ENCODE measurements at regions not wholly inside any gene's neighbourhood (a gene's known extent, or its start where the extent isn't known, plus 50 kb on each side); places are given as distances from the start of the nearest gene placed in this dataset.

GRCh38 chrX:138890491-138890890 is 179.0 kb upstream of the FGF13 start:
- Mint-ChIP-seq H3K36me3 (no peaks in the 10 kb centered on the region), H3K27me3 (ENCODE audit: low read depth) (no peaks in the 10 kb centered on the region), H3K27ac (no peak overlapping the region), H3K4me3 (no peak overlapping the region), H3K4me1 (0 out of 2 replicates have a peak, but pooled peaks cover 4% of the 10 kb centered on the region), H3K9me3 (no peaks in the 10 kb centered on the region)
- ATAC-seq (no peak), DNase-seq (ENCODE audit: low spot score) (no peak)
- ChIA-PET POLR2A (no interaction called here), CTCF (interaction anchor here (0.7 kb wide), 1 partner anchor 112 kb away, joined by 3 read pairs; no protein-coding TSS in a partner anchor)
- no peak for TF ChIP-seq ZNF671 (CRISPR knock-in tag; IDR thresholded peaks at IDR 0.05)
- TF ChIP-seq AR (CRISPR knock-in tag; IDR thresholded peaks at IDR 0.05): no peak
- no peak for TF ChIP-seq E2F4 (CRISPR knock-in tag; IDR thresholded peaks at IDR 0.05; ENCODE audit: borderline replicate concordance, low read depth)
- TF ChIP-seq IRF2 (CRISPR knock-in tag; IDR thresholded peaks at IDR 0.05; ENCODE audit: borderline replicate concordance, low read depth): no peak

DNA sequence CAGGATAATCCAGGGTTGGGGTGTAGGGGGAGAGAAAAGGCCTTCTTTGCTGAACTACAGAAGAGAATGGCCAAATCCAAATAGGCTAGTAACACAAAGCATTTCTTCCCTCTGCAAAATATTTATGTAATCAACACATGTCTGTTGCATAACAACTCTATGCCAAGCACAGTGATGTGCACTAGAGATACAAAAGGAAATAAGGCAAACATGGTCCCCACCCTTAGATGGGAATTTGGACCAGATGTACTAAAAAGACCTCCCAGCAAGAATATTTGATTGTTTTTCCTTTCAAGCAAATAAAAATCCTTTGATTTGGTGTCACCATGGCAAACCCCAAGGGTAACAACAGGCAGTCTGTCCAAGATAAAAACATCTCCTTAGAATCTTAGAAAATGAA is 177.6 kb upstream of the FGF13 start:
- ATAC-seq: no peak

GRCh38 chrX:138886769-138887168 is 175.3 kb upstream of the FGF13 start:
- CTCF ChIA-PET: no interaction called here
- no peak overlapping the region for H3K27ac Mint-ChIP-seq
- H3K36me3 Mint-ChIP-seq: no peaks in the 10 kb centered on the region
- ATAC-seq: no peak
- no peak overlapping the region for H3K4me3 Mint-ChIP-seq
- no peak for DNase-seq (ENCODE audit: low spot score)
- H3K4me1 Mint-ChIP-seq: no peaks in the 10 kb centered on the region
- POLR2A ChIA-PET: no interaction called here
- H3K9me3 Mint-ChIP-seq: no peaks in the 10 kb centered on the region
- no peaks in the 10 kb centered on the region for H3K27me3 Mint-ChIP-seq (ENCODE audit: low read depth)
- no peak for TF ChIP-seq CTCF (IDR thresholded peaks at IDR 0.05)
- no peak for TF ChIP-seq ELF4 (CRISPR knock-in tag; IDR thresholded peaks at IDR 0.05; ENCODE audit: low read depth)
- no peak for TF ChIP-seq ZNF232 (CRISPR knock-in tag; IDR thresholded peaks at IDR 0.05)
- TF ChIP-seq, protein P1, sequence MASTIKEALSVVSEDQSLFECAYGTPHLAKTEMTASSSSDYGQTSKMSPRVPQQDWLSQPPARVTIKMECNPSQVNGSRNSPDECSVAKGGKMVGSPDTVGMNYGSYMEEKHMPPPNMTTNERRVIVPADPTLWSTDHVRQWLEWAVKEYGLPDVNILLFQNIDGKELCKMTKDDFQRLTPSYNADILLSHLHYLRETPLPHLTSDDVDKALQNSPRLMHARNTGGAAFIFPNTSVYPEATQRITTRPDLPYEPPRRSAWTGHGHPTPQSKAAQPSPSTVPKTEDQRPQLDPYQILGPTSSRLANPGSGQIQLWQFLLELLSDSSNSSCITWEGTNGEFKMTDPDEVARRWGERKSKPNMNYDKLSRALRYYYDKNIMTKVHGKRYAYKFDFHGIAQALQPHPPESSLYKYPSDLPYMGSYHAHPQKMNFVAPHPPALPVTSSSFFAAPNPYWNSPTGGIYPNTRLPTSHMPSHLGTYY (CRISPR knock-in tag; IDR thresholded peaks at IDR 0.05): no peak
- TF ChIP-seq AR (CRISPR knock-in tag; IDR thresholded peaks at IDR 0.05): no peak
- no peak for TF ChIP-seq ZNF219 (CRISPR knock-in tag; IDR thresholded peaks at IDR 0.05; ENCODE audit: borderline replicate concordance)
- TF ChIP-seq, protein P2, sequence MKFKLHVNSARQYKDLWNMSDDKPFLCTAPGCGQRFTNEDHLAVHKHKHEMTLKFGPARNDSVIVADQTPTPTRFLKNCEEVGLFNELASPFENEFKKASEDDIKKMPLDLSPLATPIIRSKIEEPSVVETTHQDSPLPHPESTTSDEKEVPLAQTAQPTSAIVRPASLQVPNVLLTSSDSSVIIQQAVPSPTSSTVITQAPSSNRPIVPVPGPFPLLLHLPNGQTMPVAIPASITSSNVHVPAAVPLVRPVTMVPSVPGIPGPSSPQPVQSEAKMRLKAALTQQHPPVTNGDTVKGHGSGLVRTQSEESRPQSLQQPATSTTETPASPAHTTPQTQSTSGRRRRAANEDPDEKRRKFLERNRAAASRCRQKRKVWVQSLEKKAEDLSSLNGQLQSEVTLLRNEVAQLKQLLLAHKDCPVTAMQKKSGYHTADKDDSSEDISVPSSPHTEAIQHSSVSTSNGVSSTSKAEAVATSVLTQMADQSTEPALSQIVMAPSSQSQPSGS (CRISPR knock-in tag; IDR thresholded peaks at IDR 0.05; ENCODE audit: borderline replicate concordance, low read depth): no peak
- TF ChIP-seq JUN (CRISPR knock-in tag; IDR thresholded peaks at IDR 0.05): no peak

More for the DNA sequence above, 177.6 kb upstream of the FGF13 start:
- Mint-ChIP-seq H3K36me3 (no peaks in the 10 kb centered on the region), H3K4me1 (0 out of 2 replicates have a peak, but pooled peaks cover 2% of the 10 kb centered on the region), H3K27me3 (ENCODE audit: low read depth) (no peaks in the 10 kb centered on the region), H3K4me3 (no peak overlapping the region), H3K27ac (no peak overlapping the region), H3K9me3 (no peaks in the 10 kb centered on the region)
- ChIA-PET CTCF (no interaction called here), POLR2A (no interaction called here)
- TF ChIP-seq FOXJ3 (CRISPR knock-in tag; IDR thresholded peaks at IDR 0.05; ENCODE audit: borderline replicate concordance) (no peak), JAZF1 (CRISPR knock-in tag; IDR thresholded peaks at IDR 0.05) (no peak), ATF1 (CRISPR knock-in tag; IDR thresholded peaks at IDR 0.05) (no peak), ETV6 (CRISPR knock-in tag; IDR thresholded peaks at IDR 0.05) (no peak), MXD4 (CRISPR knock-in tag; IDR thresholded peaks at IDR 0.05; ENCODE audit: borderline replicate concordance) (no peak), SOX15 (CRISPR knock-in tag; IDR thresholded peaks at IDR 0.05) (no peak), SMAD4 (CRISPR knock-in tag; IDR thresholded peaks at IDR 0.05) (no peak), NR3C1 (CRISPR knock-in tag; conservative IDR thresholded peaks at IDR 0.05; ENCODE audit: low read depth) (no peak), ZNF416 (CRISPR knock-in tag; IDR thresholded peaks at IDR 0.05) (no peak)
- TF ChIP-seq, protein P3, sequence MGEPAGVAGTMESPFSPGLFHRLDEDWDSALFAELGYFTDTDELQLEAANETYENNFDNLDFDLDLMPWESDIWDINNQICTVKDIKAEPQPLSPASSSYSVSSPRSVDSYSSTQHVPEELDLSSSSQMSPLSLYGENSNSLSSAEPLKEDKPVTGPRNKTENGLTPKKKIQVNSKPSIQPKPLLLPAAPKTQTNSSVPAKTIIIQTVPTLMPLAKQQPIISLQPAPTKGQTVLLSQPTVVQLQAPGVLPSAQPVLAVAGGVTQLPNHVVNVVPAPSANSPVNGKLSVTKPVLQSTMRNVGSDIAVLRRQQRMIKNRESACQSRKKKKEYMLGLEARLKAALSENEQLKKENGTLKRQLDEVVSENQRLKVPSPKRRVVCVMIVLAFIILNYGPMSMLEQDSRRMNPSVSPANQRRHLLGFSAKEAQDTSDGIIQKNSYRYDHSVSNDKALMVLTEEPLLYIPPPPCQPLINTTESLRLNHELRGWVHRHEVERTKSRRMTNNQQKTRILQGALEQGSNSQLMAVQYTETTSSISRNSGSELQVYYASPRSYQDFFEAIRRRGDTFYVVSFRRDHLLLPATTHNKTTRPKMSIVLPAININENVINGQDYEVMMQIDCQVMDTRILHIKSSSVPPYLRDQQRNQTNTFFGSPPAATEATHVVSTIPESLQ (CRISPR knock-in tag; IDR thresholded peaks at IDR 0.05): no peak
- TF ChIP-seq, protein P4, sequence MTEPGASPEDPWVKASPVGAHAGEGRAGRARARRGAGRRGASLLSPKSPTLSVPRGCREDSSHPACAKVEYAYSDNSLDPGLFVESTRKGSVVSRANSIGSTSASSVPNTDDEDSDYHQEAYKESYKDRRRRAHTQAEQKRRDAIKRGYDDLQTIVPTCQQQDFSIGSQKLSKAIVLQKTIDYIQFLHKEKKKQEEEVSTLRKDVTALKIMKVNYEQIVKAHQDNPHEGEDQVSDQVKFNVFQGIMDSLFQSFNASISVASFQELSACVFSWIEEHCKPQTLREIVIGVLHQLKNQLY (CRISPR knock-in tag; IDR thresholded peaks at IDR 0.05): no peak
- DNase-seq (ENCODE audit: low spot score): no peak

All from WTC11 (cell line).